ENCODE measurements at regions not wholly inside any gene's neighbourhood (a gene's known extent, or its start where the extent isn't known, plus 50 kb on each side); places are given as distances from the start of the nearest gene placed in this dataset.

DNA sequence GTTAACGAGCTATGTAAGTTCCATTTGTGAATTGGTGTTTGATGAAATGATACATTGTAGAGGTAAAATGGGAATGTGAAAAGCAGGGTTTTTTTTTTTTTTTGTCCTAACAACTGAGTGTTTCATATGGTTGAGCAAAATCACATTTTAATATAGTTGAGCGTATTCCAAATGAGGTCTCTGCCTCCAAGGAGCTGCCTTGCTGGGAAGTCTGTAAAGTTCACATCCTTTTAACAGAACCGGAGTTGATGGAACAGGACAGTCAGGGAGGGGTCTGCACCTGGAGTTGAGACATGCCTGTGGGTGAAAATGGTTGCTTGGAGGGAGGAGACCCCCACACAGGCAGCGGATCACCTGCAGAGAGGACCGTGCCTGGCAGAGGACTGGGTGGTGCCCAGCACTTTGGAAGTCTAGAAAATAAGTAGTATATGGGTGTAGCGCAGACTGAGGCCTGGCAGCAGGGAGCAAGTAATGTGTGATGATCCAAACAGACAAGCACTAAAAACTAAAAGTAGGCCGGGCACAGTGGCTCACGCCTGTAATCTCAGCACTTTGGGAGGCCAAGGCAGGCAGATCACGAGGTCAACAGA is 75.2 kb upstream of the UBAC2 start:
- DNase-seq = no peak

GRCh38 chr13:99126821-99127220 is 73.8 kb upstream of the UBAC2 start:
- DNase-seq = no peak

DNA sequence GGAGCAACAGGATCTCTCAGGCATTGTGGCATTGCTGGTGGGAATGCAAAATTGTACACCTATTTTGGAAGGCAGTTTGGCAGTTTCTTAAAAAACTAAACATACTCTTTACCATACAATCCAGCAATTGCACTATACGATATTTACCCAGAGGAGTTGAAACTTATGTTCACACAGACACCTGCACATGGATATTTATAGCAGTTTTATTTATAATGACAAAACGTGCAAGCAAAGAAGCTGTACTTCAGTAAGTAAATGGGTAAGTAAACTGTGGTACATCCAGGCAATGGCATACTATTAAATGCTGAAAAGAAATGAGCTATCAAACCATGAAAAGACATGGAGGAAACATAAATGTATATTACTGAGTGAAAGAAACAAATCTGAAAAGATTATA is 71.6 kb upstream of the UBAC2 start:
- DNase-seq = no peak

DNA sequence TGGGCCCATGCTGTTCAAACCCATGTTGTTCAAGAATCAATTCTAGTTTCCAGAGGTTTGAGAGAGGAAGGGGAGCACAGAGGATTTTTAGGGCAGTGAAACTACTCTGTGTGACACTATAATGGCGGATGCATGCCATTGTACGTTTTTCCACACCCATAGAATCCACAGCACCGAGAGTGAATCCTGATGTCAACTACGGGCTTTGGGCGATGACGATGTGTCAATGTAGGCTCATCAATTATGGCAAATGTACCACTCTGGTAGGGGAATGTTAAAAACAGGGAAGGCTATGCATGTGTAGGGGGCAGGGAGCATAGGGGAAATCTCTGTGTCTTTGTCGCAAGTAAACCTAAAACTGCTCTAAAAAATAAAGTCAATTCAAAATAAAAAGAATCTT is 70.7 kb upstream of the UBAC2 start:
- no peak for DNase-seq

GRCh38 chr13:99131410-99131809 is 69.2 kb upstream of the UBAC2 start:
- no peak for DNase-seq

- no peak for DNase-seq
Observed at GRCh38 chr13:99132295-99132835, 68.3 kb upstream of the UBAC2 start.

DNA sequence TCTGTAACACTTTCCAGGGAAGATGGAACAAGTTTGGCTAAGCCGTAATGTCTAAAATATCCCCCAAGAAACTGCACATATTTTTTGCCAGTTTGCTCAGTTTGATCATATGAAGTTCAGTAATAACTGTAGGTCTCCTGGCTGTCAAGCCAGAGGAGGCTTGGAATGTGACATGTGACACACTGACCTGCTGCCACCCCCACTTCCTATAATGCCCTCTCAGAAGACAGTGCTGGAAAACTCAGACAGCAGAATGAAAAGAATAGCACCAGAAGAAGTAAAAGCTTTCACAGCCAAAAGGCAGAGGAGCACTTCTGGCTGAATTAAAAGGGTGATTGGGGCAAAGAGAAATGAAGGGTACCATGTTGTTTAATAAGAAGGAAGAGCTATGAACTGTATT is 67.4 kb upstream of the UBAC2 start:
- no peak for DNase-seq

- DNase-seq = no peak
Observed at GRCh38 chr13:99133848-99134247, 66.8 kb upstream of the UBAC2 start.

GRCh38 chr13:99135591-99135990 is 65.1 kb upstream of the UBAC2 start:
- no peak for DNase-seq

GRCh38 chr13:99136427-99136954 is 64.2 kb upstream of the UBAC2 start:
- DNase-seq = no peak

DNA sequence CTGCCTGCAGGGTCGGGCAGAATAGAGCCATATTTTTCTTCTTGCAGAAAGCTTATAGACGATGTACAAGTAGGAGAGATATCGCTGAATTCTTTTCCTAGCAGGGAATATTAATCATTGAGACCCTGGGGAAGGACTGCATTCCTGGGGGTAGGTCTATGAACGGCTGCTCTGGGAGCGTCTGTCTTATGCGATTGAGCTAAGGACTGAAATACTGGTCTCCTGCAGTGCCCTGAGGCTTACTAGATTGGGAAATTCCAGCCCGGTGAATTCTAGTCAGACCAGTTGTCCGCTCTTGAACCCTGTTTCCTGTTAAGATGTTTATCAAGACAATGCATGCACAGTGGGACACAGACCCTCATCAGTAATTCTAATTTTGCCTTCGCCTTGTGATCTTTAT is 59.8 kb upstream of the UBAC2 start:
- no peak for DNase-seq

- DNase-seq = no peak
Observed at GRCh38 chr13:99143904-99144303, 56.8 kb upstream of the UBAC2 start.

DNA sequence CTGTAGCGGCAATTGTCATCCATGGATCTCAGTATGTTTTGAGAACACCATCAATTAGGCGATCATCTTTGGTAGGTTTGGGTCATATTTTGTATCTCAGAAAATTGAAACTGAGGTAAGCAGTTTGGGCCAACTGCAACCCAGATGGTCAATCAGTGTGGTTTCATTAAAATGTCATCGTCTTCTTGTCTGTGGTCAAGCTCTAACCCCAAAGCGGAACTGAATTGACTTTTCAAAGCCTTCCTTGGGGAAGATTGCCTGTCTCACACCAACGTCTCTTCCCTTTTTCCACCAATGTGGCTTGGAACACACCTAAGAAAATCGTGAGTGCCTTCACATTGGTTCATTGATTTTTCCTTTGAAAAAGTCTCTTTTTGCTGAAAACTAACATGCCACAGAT is 56.3 kb upstream of the UBAC2 start:
- peak; percentile 64 for DNase-seq

DNA sequence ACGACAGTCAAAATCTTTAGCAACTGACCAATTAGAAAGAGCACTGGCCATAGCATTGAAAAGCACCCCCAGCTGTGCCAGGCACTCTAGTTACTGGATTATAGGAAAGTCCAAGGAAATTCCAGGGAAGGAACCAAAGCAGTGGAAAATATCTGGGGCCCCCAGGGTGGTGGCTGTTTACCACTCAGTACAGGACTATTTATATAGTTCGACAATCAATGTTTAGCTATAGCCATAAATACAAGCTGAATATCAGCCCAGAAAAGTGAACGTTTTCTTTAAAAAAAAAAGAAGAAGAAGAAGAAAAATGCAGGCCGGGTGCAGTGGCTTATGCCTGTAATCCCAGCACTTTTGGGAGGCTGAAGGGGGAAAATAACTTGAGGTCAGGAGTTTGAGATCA is 55.2 kb upstream of the UBAC2 start:
- no peak for DNase-seq

DNA sequence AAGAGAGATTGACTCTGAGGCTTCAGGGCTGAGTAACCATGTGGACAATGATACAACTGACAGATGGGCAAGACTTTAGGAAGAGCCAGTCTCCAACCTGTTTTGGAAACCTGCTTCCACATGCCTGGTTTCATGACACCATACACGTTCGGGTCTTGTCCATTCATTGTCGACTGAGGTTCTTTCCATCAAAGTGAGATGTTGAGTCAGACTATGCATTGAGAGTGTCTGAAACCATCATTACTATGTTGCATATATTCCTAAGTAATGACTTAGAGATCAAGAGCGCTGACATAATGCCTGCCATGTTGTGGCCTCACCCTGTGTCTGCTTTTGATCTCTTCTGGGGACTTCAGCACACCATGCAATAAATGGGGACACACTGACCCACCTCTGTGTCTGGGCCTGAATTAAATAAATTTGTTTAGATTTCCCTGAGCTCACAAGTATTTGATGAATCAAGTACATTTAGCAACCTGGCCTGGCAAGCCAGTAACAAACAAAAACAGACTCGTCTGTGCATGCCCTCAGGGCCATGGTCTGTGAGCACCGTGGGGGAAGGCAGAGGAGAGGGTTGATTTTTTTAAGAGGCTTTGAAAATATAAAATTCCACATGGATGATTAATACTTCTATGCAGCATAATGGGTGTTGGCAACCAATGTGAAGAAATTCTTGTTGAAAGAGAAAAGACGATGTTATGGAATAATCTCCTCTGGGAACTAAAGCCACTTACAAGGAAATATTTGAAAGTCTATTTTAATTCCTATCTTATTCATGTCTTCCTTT is 49.9 kb upstream of the UBAC2 start:
- no peak for DNase-seq

All from suppressor macrophage treated with lipopolysaccharide for 4 hours (primary cell).